ENCODE measurements at regions not wholly inside any gene's neighbourhood (a gene's known extent, or its start where the extent isn't known, plus 50 kb on each side); places are given as distances from the start of the nearest gene placed in this dataset.
A peak's percentile ranks its signal among the peaks of the same experiment; 100 is the strongest.

- ATAC-seq (ENCODE audit: low FRiP score), result no peak
- no peak for DNase-seq (ENCODE audit: low spot score)
Observed at GRCh38 chr4:107192601-107193000, 156.5 kb upstream of the DKK2 start.

GRCh38 chr4:107187091-107187490 is 151.0 kb upstream of the DKK2 start:
- no peak for TF ChIP-seq CTCF (IDR thresholded peaks at IDR 0.05)
- DNase-seq (ENCODE audit: low spot score) (no peak), ATAC-seq (ENCODE audit: low FRiP score) (no peak)

More at GRCh38 chr4:107192601-107193000, 156.5 kb upstream of the DKK2 start:
- TF ChIP-seq CTCF (IDR thresholded peaks at IDR 0.05), result no peak

GRCh38 chr4:107183155-107183774 is 147.2 kb upstream of the DKK2 start:
- DNase-seq (ENCODE audit: low spot score) (no peak), ATAC-seq (ENCODE audit: low FRiP score) (peak; percentile 93)
- no peak for TF ChIP-seq CTCF (IDR thresholded peaks at IDR 0.05)

- ATAC-seq (ENCODE audit: low FRiP score) (no peak), DNase-seq (ENCODE audit: low spot score) (no peak)
Observed at GRCh38 chr4:107182347-107182746, 146.2 kb upstream of the DKK2 start.

GRCh38 chr4:107166873-107167450 is 130.8 kb upstream of the DKK2 start:
- ATAC-seq (ENCODE audit: low FRiP score) (no peak), DNase-seq (ENCODE audit: low spot score) (no peak)
- TF ChIP-seq CTCF (IDR thresholded peaks at IDR 0.05), result no peak

More at GRCh38 chr4:107182347-107182746, 146.2 kb upstream of the DKK2 start:
- no peak for TF ChIP-seq CTCF (IDR thresholded peaks at IDR 0.05)

GRCh38 chr4:107166181-107166580 is 130.1 kb upstream of the DKK2 start:
- TF ChIP-seq CTCF (IDR thresholded peaks at IDR 0.05), result no peak
- DNase-seq (ENCODE audit: low spot score) (no peak), ATAC-seq (ENCODE audit: low FRiP score) (no peak)

- no peak for TF ChIP-seq CTCF (IDR thresholded peaks at IDR 0.05)
- no peak for ATAC-seq (ENCODE audit: low FRiP score)
- no peak for DNase-seq (ENCODE audit: low spot score)
Observed at GRCh38 chr4:107164962-107165475, 128.9 kb upstream of the DKK2 start.
